HCT116 (cell line): ENCODE measurements at regions not wholly inside any gene's neighbourhood (a gene's known extent, or its start where the extent isn't known, plus 50 kb on each side); places are given as distances from the start of the nearest gene placed in this dataset.

Experiments
- POLR2A ChIP-seq: IDR thresholded peaks from 2 replicates; pipeline ENCODE4 v1.7.0; 2011; ENCODE audit warnings: borderline replicate concordance; ENCODE audit not compliant: insufficient read depth, insufficient read length; ENCODE audit errors: extremely low read depth
- RAD21 ChIP-seq: IDR thresholded peaks from 2 replicates; pipeline ENCODE4 v1.6.1; 2012; ENCODE audit warnings: low read depth, mild to moderate bottlenecking
- TF ChIP-seq, protein P1 (sequence below), 3 experiments: fragments of 200-600 bp in 1 of 3; sonication (generic) in 1 of 3; IDR thresholded peaks in 2 of 3; conservative IDR thresholded peaks in 1 of 3; 2 replicates each; pipeline ENCODE4 v1.5.1; 2012 to 2017; ENCODE audit warnings: low read depth in 2 of 3, low read length in 2 of 3, antibody characterized with exemption in 1 of 3, borderline replicate concordance in 1 of 3, control low read depth in 1 of 3, mild to moderate bottlenecking in 1 of 3, mixed read lengths in 1 of 3, mixed run types in 1 of 3, moderate library complexity in 1 of 3; ENCODE audit not compliant: insufficient read depth in 1 of 3
- TF ChIP-seq, protein P2 (sequence below): IDR thresholded peaks from 2 replicates; pipeline ENCODE4 v1.6.1; 2012; ENCODE audit warnings: low read depth

DNA sequence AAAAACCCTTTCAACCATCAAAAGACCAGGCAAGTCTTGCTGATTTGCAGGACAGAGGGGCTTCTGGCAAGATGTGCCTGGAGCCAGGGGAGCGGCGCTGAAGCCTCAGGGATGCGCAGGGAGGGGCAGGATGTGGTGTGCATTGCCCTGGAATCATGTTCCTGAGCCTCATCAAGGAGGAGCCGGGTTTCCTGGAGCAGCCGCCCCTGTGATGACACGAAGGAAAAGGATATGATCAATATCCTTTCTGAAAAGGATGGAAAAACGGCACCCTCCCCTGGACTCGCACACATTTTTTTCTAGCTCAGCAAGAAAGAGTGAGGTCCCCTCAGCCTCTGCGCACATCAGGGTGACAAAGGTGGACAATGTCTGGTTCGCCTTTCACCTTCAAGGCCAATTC, 173.1 kb upstream of the SSTR4 start:
- no peak for TF ChIP-seq RAD21
- no peak for TF ChIP-seq POLR2A
- TF ChIP-seq, protein P1, sequence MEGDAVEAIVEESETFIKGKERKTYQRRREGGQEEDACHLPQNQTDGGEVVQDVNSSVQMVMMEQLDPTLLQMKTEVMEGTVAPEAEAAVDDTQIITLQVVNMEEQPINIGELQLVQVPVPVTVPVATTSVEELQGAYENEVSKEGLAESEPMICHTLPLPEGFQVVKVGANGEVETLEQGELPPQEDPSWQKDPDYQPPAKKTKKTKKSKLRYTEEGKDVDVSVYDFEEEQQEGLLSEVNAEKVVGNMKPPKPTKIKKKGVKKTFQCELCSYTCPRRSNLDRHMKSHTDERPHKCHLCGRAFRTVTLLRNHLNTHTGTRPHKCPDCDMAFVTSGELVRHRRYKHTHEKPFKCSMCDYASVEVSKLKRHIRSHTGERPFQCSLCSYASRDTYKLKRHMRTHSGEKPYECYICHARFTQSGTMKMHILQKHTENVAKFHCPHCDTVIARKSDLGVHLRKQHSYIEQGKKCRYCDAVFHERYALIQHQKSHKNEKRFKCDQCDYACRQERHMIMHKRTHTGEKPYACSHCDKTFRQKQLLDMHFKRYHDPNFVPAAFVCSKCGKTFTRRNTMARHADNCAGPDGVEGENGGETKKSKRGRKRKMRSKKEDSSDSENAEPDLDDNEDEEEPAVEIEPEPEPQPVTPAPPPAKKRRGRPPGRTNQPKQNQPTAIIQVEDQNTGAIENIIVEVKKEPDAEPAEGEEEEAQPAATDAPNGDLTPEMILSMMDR (IDR thresholded peaks at IDR 0.05 in 2 of 3, conservative IDR thresholded peaks at IDR 0.05 in 1 of 3; ENCODE audit: borderline replicate concordance in 1 of 3, insufficient read depth in 1 of 3, low read depth in 2 of 3, low read length in 2 of 3): no peak
- TF ChIP-seq, protein P2, sequence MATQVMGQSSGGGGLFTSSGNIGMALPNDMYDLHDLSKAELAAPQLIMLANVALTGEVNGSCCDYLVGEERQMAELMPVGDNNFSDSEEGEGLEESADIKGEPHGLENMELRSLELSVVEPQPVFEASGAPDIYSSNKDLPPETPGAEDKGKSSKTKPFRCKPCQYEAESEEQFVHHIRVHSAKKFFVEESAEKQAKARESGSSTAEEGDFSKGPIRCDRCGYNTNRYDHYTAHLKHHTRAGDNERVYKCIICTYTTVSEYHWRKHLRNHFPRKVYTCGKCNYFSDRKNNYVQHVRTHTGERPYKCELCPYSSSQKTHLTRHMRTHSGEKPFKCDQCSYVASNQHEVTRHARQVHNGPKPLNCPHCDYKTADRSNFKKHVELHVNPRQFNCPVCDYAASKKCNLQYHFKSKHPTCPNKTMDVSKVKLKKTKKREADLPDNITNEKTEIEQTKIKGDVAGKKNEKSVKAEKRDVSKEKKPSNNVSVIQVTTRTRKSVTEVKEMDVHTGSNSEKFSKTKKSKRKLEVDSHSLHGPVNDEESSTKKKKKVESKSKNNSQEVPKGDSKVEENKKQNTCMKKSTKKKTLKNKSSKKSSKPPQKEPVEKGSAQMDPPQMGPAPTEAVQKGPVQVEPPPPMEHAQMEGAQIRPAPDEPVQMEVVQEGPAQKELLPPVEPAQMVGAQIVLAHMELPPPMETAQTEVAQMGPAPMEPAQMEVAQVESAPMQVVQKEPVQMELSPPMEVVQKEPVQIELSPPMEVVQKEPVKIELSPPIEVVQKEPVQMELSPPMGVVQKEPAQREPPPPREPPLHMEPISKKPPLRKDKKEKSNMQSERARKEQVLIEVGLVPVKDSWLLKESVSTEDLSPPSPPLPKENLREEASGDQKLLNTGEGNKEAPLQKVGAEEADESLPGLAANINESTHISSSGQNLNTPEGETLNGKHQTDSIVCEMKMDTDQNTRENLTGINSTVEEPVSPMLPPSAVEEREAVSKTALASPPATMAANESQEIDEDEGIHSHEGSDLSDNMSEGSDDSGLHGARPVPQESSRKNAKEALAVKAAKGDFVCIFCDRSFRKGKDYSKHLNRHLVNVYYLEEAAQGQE: no peak
